ENCODE measurements at regions not wholly inside any gene's neighbourhood (a gene's known extent, or its start where the extent isn't known, plus 50 kb on each side); places are given as distances from the start of the nearest gene placed in this dataset.

DNA sequence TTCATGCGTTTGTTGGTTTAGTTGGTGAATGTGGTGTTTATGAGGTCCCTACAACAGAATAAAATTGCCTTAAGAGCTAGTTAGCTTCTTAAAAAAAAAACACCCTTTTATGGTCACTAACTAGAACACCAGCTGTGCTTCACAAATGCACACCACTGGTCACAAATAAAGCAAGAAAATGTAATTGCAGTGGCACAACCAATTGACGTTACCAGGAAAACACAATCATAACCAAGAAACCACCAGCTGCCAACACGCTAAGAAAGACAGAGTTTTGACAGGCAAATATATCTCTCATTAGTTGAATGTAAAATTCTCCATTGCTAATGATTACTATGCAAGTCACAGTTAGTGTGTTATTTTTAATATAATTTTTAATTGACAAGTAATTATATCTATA lies 389.9 kb downstream of the ADAMTS20 start:
- Mint-ChIP-seq H3K27ac (no peak overlapping the region), H3K36me3 (no peaks in the 10 kb centered on the region), H3K4me1 (no peaks in the 10 kb centered on the region; the same call in 1 of the 2 replicates), H3K27me3 (ENCODE audit: low read depth) (no peaks in the 10 kb centered on the region), H3K9me3 (peaks cover 11% of the 10 kb centered on the region), H3K4me3 (no peak overlapping the region)
- DNase-seq (ENCODE audit: low spot score): no peak
- ATAC-seq: no peak
- TF ChIP-seq MYBL2 (CRISPR knock-in tag; IDR thresholded peaks at IDR 0.05) (no peak), GABPB1 (CRISPR knock-in tag; IDR thresholded peaks at IDR 0.05) (no peak), ZNF263 (CRISPR knock-in tag; IDR thresholded peaks at IDR 0.05; ENCODE audit: low read depth) (no peak), CREB1 (CRISPR knock-in tag; IDR thresholded peaks at IDR 0.05) (no peak), ZNF671 (CRISPR knock-in tag; IDR thresholded peaks at IDR 0.05) (no peak), EMX1 (CRISPR knock-in tag; IDR thresholded peaks at IDR 0.05) (no peak), ZNF396 (CRISPR knock-in tag; IDR thresholded peaks at IDR 0.05; ENCODE audit: borderline replicate concordance) (no peak), SMAD4 (CRISPR knock-in tag; IDR thresholded peaks at IDR 0.05) (no peak), SMAD3 (CRISPR knock-in tag; IDR thresholded peaks at IDR 0.05; ENCODE audit: borderline replicate concordance) (no peak), PRRX2 (CRISPR knock-in tag; IDR thresholded peaks at IDR 0.05) (no peak)
- TF ChIP-seq, protein P1, sequence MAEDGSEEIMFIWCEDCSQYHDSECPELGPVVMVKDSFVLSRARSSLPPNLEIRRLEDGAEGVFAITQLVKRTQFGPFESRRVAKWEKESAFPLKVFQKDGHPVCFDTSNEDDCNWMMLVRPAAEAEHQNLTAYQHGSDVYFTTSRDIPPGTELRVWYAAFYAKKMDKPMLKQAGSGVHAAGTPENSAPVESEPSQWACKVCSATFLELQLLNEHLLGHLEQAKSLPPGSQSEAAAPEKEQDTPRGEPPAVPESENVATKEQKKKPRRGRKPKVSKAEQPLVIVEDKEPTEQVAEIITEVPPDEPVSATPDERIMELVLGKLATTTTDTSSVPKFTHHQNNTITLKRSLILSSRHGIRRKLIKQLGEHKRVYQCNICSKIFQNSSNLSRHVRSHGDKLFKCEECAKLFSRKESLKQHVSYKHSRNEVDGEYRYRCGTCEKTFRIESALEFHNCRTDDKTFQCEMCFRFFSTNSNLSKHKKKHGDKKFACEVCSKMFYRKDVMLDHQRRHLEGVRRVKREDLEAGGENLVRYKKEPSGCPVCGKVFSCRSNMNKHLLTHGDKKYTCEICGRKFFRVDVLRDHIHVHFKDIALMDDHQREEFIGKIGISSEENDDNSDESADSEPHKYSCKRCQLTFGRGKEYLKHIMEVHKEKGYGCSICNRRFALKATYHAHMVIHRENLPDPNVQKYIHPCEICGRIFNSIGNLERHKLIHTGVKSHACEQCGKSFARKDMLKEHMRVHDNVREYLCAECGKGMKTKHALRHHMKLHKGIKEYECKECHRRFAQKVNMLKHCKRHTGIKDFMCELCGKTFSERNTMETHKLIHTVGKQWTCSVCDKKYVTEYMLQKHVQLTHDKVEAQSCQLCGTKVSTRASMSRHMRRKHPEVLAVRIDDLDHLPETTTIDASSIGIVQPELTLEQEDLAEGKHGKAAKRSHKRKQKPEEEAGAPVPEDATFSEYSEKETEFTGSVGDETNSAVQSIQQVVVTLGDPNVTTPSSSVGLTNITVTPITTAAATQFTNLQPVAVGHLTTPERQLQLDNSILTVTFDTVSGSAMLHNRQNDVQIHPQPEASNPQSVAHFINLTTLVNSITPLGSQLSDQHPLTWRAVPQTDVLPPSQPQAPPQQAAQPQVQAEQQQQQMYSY (CRISPR knock-in tag; IDR thresholded peaks at IDR 0.05): no peak
- TF ChIP-seq, protein P2, sequence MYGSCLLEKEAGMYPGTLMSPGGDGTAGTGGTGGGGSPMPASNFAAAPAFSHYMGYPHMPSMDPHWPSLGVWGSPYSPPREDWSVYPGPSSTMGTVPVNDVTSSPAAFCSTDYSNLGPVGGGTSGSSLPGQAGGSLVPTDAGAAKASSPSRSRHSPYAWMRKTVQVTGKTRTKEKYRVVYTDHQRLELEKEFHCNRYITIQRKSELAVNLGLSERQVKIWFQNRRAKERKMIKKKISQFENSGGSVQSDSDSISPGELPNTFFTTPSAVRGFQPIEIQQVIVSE (CRISPR knock-in tag; IDR thresholded peaks at IDR 0.05; ENCODE audit: borderline replicate concordance): no peak
- TF ChIP-seq, protein P3, sequence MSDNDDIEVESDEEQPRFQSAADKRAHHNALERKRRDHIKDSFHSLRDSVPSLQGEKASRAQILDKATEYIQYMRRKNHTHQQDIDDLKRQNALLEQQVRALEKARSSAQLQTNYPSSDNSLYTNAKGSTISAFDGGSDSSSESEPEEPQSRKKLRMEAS (CRISPR knock-in tag; IDR thresholded peaks at IDR 0.05): no peak
- TF ChIP-seq, protein P4, sequence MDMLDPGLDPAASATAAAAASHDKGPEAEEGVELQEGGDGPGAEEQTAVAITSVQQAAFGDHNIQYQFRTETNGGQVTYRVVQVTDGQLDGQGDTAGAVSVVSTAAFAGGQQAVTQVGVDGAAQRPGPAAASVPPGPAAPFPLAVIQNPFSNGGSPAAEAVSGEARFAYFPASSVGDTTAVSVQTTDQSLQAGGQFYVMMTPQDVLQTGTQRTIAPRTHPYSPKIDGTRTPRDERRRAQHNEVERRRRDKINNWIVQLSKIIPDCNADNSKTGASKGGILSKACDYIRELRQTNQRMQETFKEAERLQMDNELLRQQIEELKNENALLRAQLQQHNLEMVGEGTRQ (CRISPR knock-in tag; IDR thresholded peaks at IDR 0.05): no peak
- TF ChIP-seq, protein P5, sequence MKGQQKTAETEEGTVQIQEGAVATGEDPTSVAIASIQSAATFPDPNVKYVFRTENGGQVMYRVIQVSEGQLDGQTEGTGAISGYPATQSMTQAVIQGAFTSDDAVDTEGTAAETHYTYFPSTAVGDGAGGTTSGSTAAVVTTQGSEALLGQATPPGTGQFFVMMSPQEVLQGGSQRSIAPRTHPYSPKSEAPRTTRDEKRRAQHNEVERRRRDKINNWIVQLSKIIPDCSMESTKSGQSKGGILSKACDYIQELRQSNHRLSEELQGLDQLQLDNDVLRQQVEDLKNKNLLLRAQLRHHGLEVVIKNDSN (CRISPR knock-in tag; IDR thresholded peaks at IDR 0.05): no peak
- TF ChIP-seq, protein P6, sequence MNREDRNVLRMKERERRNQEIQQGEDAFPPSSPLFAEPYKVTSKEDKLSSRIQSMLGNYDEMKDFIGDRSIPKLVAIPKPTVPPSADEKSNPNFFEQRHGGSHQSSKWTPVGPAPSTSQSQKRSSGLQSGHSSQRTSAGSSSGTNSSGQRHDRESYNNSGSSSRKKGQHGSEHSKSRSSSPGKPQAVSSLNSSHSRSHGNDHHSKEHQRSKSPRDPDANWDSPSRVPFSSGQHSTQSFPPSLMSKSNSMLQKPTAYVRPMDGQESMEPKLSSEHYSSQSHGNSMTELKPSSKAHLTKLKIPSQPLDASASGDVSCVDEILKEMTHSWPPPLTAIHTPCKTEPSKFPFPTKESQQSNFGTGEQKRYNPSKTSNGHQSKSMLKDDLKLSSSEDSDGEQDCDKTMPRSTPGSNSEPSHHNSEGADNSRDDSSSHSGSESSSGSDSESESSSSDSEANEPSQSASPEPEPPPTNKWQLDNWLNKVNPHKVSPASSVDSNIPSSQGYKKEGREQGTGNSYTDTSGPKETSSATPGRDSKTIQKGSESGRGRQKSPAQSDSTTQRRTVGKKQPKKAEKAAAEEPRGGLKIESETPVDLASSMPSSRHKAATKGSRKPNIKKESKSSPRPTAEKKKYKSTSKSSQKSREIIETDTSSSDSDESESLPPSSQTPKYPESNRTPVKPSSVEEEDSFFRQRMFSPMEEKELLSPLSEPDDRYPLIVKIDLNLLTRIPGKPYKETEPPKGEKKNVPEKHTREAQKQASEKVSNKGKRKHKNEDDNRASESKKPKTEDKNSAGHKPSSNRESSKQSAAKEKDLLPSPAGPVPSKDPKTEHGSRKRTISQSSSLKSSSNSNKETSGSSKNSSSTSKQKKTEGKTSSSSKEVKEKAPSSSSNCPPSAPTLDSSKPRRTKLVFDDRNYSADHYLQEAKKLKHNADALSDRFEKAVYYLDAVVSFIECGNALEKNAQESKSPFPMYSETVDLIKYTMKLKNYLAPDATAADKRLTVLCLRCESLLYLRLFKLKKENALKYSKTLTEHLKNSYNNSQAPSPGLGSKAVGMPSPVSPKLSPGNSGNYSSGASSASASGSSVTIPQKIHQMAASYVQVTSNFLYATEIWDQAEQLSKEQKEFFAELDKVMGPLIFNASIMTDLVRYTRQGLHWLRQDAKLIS (CRISPR knock-in tag; IDR thresholded peaks at IDR 0.05; ENCODE audit: borderline replicate concordance): no peak
- CTCF ChIA-PET: no interaction called here
- POLR2A ChIA-PET: interaction anchor here (0.6 kb wide), 1 partner anchor 56 kb away, joined by 3 read pairs; no protein-coding TSS in a partner anchor

DNA sequence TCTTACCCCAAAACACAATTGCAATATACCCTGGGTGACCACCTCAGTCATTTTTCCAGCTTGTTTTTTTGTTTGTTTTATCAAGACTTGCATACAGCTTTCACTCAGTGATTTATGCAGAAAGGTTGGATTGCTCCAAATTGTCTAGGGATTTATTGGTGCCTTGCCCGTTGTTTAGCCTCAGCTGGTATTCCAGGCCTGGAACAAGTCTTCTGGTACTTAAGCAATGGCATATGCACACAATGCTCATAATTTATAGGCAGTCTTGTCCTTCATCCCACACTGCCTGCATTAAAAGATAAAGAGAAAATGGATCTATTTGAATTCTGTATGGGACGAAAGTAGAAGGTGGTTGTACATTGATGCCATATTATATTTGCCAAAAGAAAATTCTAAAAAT lies 392.5 kb downstream of the ADAMTS20 start:
- Mint-ChIP-seq H3K36me3 (no peaks in the 10 kb centered on the region), H3K9me3 (peaks cover 21% of the 10 kb centered on the region), H3K27ac (no peak overlapping the region), H3K27me3 (ENCODE audit: low read depth) (no peaks in the 10 kb centered on the region), H3K4me3 (no peak overlapping the region), H3K4me1 (peaks cover 5% of the 10 kb centered on the region)
- DNase-seq (ENCODE audit: low spot score) (no peak), ATAC-seq (no peak)
- ChIA-PET CTCF (no interaction called here), POLR2A (interaction anchor here (0.6 kb wide), 1 partner anchor 709 kb away, joined by 3 read pairs; no protein-coding TSS in a partner anchor)
- TF ChIP-seq NFATC4 (CRISPR knock-in tag; IDR thresholded peaks at IDR 0.05) (no peak), NFYB (CRISPR knock-in tag; conservative IDR thresholded peaks at IDR 0.05; ENCODE audit: low read depth) (no peak), RORB (CRISPR knock-in tag; IDR thresholded peaks at IDR 0.05) (no peak), SMAD4 (CRISPR knock-in tag; IDR thresholded peaks at IDR 0.05) (no peak), ESRRA (CRISPR knock-in tag; IDR thresholded peaks at IDR 0.05; ENCODE audit: borderline replicate concordance) (no peak), ZNF219 (CRISPR knock-in tag; IDR thresholded peaks at IDR 0.05; ENCODE audit: borderline replicate concordance) (no peak)
- TF ChIP-seq, protein P7, sequence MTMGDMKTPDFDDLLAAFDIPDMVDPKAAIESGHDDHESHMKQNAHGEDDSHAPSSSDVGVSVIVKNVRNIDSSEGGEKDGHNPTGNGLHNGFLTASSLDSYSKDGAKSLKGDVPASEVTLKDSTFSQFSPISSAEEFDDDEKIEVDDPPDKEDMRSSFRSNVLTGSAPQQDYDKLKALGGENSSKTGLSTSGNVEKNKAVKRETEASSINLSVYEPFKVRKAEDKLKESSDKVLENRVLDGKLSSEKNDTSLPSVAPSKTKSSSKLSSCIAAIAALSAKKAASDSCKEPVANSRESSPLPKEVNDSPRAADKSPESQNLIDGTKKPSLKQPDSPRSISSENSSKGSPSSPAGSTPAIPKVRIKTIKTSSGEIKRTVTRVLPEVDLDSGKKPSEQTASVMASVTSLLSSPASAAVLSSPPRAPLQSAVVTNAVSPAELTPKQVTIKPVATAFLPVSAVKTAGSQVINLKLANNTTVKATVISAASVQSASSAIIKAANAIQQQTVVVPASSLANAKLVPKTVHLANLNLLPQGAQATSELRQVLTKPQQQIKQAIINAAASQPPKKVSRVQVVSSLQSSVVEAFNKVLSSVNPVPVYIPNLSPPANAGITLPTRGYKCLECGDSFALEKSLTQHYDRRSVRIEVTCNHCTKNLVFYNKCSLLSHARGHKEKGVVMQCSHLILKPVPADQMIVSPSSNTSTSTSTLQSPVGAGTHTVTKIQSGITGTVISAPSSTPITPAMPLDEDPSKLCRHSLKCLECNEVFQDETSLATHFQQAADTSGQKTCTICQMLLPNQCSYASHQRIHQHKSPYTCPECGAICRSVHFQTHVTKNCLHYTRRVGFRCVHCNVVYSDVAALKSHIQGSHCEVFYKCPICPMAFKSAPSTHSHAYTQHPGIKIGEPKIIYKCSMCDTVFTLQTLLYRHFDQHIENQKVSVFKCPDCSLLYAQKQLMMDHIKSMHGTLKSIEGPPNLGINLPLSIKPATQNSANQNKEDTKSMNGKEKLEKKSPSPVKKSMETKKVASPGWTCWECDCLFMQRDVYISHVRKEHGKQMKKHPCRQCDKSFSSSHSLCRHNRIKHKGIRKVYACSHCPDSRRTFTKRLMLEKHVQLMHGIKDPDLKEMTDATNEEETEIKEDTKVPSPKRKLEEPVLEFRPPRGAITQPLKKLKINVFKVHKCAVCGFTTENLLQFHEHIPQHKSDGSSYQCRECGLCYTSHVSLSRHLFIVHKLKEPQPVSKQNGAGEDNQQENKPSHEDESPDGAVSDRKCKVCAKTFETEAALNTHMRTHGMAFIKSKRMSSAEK (CRISPR knock-in tag; IDR thresholded peaks at IDR 0.05; ENCODE audit: borderline replicate concordance): no peak

Measured in WTC11 (cell line).